ENCODE measurements at regions not wholly inside any gene's neighbourhood (a gene's known extent, or its start where the extent isn't known, plus 50 kb on each side); places are given as distances from the start of the nearest gene placed in this dataset.

- H3K9me3 ChIP-seq: no peaks in the 10 kb centered on the region
- TF ChIP-seq CTCF (IDR thresholded peaks at IDR 0.05): no peak
- no peak for TF ChIP-seq EP300 (IDR thresholded peaks at IDR 0.05)
- TF ChIP-seq POLR2AphosphoS5 (IDR thresholded peaks at IDR 0.05): no peak
- no peak for TF ChIP-seq POLR2A (IDR thresholded peaks at IDR 0.05)
- peaks cover 0 to 12% (median 7%) of the 10 kb centered on the region in 4 donors for H3K4me1 ChIP-seq
- DNase-seq: no peak
- intact Hi-C loops (cut with DNase I): loop anchor here (10.0 kb wide), 1 partner anchor 771 kb away; no protein-coding TSS in a partner anchor
- H3K27ac ChIP-seq: no peak overlapping the region
- 93 to 95% methylated on average over 12 of the region's 12 CpGs for WGBS, 2 donors
- H3K36me3 ChIP-seq: no peaks in the 10 kb centered on the region
- no peak overlapping the region for H3K4me3 ChIP-seq
- H3K27me3 ChIP-seq: no peaks in the 10 kb centered on the region
These were observed 417.4 kb downstream of the LPIN1 start for GRCh38 chr2:12163866-12164265.

- peaks cover 0 to 20% (median 15%) of the 10 kb centered on the region in 4 donors for H3K4me1 ChIP-seq
- TF ChIP-seq EP300 (IDR thresholded peaks at IDR 0.05) (no peak), CTCF (IDR thresholded peaks at IDR 0.05) (no peak), POLR2AphosphoS5 (IDR thresholded peaks at IDR 0.05) (no peak), POLR2A (IDR thresholded peaks at IDR 0.05) (no peak)
- intact Hi-C loops (cut with DNase I): loop anchor here (10.0 kb wide), 1 partner anchor 770 kb away; no protein-coding TSS in a partner anchor
- no peaks in the 10 kb centered on the region for H3K9me3 ChIP-seq
- no peaks in the 10 kb centered on the region for H3K27me3 ChIP-seq
- no peaks in the 10 kb centered on the region for H3K36me3 ChIP-seq
- no peak overlapping the region for H3K27ac ChIP-seq
- DNase-seq: no peak
- WGBS, 2 donors: 72 to 78% methylated on average over 5 of the region's 5 CpGs
- H3K4me3 ChIP-seq: no peak overlapping the region
These were observed 418.3 kb downstream of the LPIN1 start for GRCh38 chr2:12164689-12165088.

- DNase-seq: no peak
- Histone ChIP-seq H3K27ac (peak overlapping the region in 2 of 4 donors; percentile 62 to 73), H3K9me3 (no peaks in the 10 kb centered on the region), H3K4me1 (peaks cover 0 to 29% (median 25%) of the 10 kb centered on the region in 4 donors), H3K4me3 (no peak overlapping the region), H3K36me3 (no peaks in the 10 kb centered on the region), H3K27me3 (no peaks in the 10 kb centered on the region)
- TF ChIP-seq CTCF (IDR thresholded peaks at IDR 0.05) (no peak), POLR2AphosphoS5 (IDR thresholded peaks at IDR 0.05) (no peak), EP300 (IDR thresholded peaks at IDR 0.05) (no peak), POLR2A (IDR thresholded peaks at IDR 0.05) (no peak)
- WGBS, 2 donors: 67 to 72% methylated on average over 13 of the region's 13 CpGs
- intact Hi-C loops (cut with DNase I): loop anchor here (10.0 kb wide), 1 partner anchor 767 kb away; no protein-coding TSS in a partner anchor
These were observed 421.3 kb downstream of the LPIN1 start for GRCh38 chr2:12167525-12168317.

GRCh38 chr2:12168354-12168753 is 421.9 kb downstream of the LPIN1 start:
- peak overlapping the region; percentile 34 to 73 (median 56) for H3K27ac ChIP-seq
- H3K9me3 ChIP-seq: no peaks in the 10 kb centered on the region
- DNase-seq: no peak
- no peaks in the 10 kb centered on the region for H3K36me3 ChIP-seq
- H3K4me1 ChIP-seq: peaks cover 0 to 29% (median 25%) of the 10 kb centered on the region in 4 donors
- intact Hi-C loops (cut with DNase I): loop anchor here (10.0 kb wide), 1 partner anchor 766 kb away; no protein-coding TSS in a partner anchor
- WGBS, 2 donors: 92 to 93% methylated on average over 6 of the region's 6 CpGs
- TF ChIP-seq EP300 (IDR thresholded peaks at IDR 0.05) (no peak), CTCF (IDR thresholded peaks at IDR 0.05) (no peak), POLR2AphosphoS5 (IDR thresholded peaks at IDR 0.05) (no peak), POLR2A (IDR thresholded peaks at IDR 0.05) (no peak)
- no peak overlapping the region for H3K4me3 ChIP-seq
- no peaks in the 10 kb centered on the region for H3K27me3 ChIP-seq
